Ovary (tissue), 7 donors: ENCODE measurements at regions not wholly inside any gene's neighbourhood (a gene's known extent, or its start where the extent isn't known, plus 50 kb on each side); places are given as distances from the start of the nearest gene placed in this dataset.

Experiments
- DNase-seq, 5 donors: peaks; one replicate each; pipeline ENCODE4 v3.0.0-alpha.2; 2019 to 2020
- H3K27ac ChIP-seq, 2 donors: fragments of 200-600 bp; one replicate each; pipeline versions ENCODE4 v1.5.1 to v1.8.0; 2019 to 2022
- H3K27me3 ChIP-seq: fragments of 200-600 bp; one replicate; pipeline ENCODE4 v1.8.0; 2022
- H3K36me3 ChIP-seq: fragments of 200-600 bp; sonication (generic); one replicate; pipeline ENCODE4 v1.5.1; 2019
- H3K4me1 ChIP-seq: one replicate; pipeline ENCODE4 v1.8.1; 2013; ENCODE audit warnings: mild to moderate bottlenecking, moderate library complexity; ENCODE audit not compliant: insufficient read depth
- H3K4me3 ChIP-seq: fragments of 200-600 bp; sonication (generic); one replicate; pipeline ENCODE4 v1.5.1; 2017
- H3K9me3 ChIP-seq, 2 donors: fragments of 200-600 bp in 1 of 2; sonication (generic) in 1 of 2; one replicate each; pipeline versions ENCODE4 v1.5.1 to v1.8.1; 2013 to 2019; ENCODE audit warnings: mild to moderate bottlenecking in 1 of 2, moderate library complexity in 1 of 2
- CTCF ChIP-seq, 3 donors: fragments of 450-650 bp in 2 of 3; fragments of 200-600 bp in 1 of 3; IDR thresholded peaks; one replicate each; pipeline versions ENCODE4 v1.5.1 to v1.8.0; 2016 to 2022; ENCODE audit warnings: antibody characterized with exemption in 3 of 3, mild to moderate bottlenecking in 1 of 3
- EP300 ChIP-seq: sonication (generic); formaldehyde crosslinking; IDR thresholded peaks from one replicate; pipeline ENCODE4 v1.6.1; 2017; ENCODE audit warnings: antibody characterized with exemption
- POLR2A ChIP-seq: fragments of 450-650 bp; IDR thresholded peaks from one replicate; pipeline ENCODE4 v1.6.1; 2017; ENCODE audit warnings: antibody characterized with exemption, mild to moderate bottlenecking, moderate library complexity
- WGBS, 3 donors: extraction: QIAGEN DNeasy Blood & Tissue Kit in 1 of 3; methylation state at CpG; one replicate each; pipeline versions ENCODE4 v1.1.5 to v1.1.7; 2013 to 2017; 5-methylcytosine and 5-hydroxymethylcytosine counted together
- intact Hi-C, 4 donors: fragments of 100-400 bp; cut with DNase I; formaldehyde crosslinking; loops; one replicate each; pipeline versions ENCODE4 v1.11.0 to v1.15.1; 2022 to 2023
- donor health status: DM: no; HTN: no; CAD: no; lungs with moderate emphysema.
- donor health status: DM: no; HTN: no; CAD: no.
- donor health status: Bipolar disorder and iron deficiency.
- donor health status: DM: no; HTN: no; CAD: no.
- donor health status: DM: yes; HTN: yes; CAD: no.

- Histone ChIP-seq H3K36me3 (no peaks in the 10 kb centered on the region), H3K9me3 (no peaks in the 10 kb centered on the region), H3K27ac (no peak overlapping the region), H3K4me3 (no peak overlapping the region), H3K27me3 (no peaks in the 10 kb centered on the region), H3K4me1 (no peaks in the 10 kb centered on the region)
- WGBS, 3 donors, result 90 to 94% (median 91%) methylated on average over 1 of the region's 1 CpG
- no peak for TF ChIP-seq CTCF (IDR thresholded peaks at IDR 0.05)
- TF ChIP-seq POLR2A, result no peak
- no peak for TF ChIP-seq EP300
- intact Hi-C loops, result no loop called here
- no peak for DNase-seq
These were observed 238.8 kb downstream of the RFC3 start for GRCh38 chr13:34056733-34057258.

GRCh38 chr13:34064456-34065205 lies 246.7 kb downstream of the RFC3 start:
- TF ChIP-seq CTCF (IDR thresholded peaks at IDR 0.05), result no peak
- TF ChIP-seq EP300, result no peak
- no peak for TF ChIP-seq POLR2A
- no peaks in the 10 kb centered on the region for H3K27me3 ChIP-seq
- H3K4me3 ChIP-seq, result no peak overlapping the region
- WGBS, 3 donors, result 80 to 90% (median 85%) methylated on average over 2 of the region's 2 CpGs
- no peak overlapping the region for H3K27ac ChIP-seq
- no peaks in the 10 kb centered on the region for H3K9me3 ChIP-seq
- DNase-seq, result no peak
- H3K36me3 ChIP-seq, result no peaks in the 10 kb centered on the region
- H3K4me1 ChIP-seq, result no peaks in the 10 kb centered on the region
- intact Hi-C loops, result no loop called here

- H3K4me3 ChIP-seq, result no peak overlapping the region
- H3K4me1 ChIP-seq, result no peaks in the 10 kb centered on the region
- WGBS, 3 donors, result 88 to 94% (median 90%) methylated on average over 2 of the region's 2 CpGs
- H3K36me3 ChIP-seq, result no peaks in the 10 kb centered on the region
- intact Hi-C loops, result no loop called here
- no peaks in the 10 kb centered on the region for H3K27me3 ChIP-seq
- no peak for TF ChIP-seq EP300
- TF ChIP-seq POLR2A, result no peak
- TF ChIP-seq CTCF (IDR thresholded peaks at IDR 0.05), result no peak
- no peak for DNase-seq
- no peaks in the 10 kb centered on the region for H3K9me3 ChIP-seq
- H3K27ac ChIP-seq, result no peak overlapping the region
These were observed 248.0 kb downstream of the RFC3 start for GRCh38 chr13:34065928-34066327.

- Histone ChIP-seq H3K27me3 (no peaks in the 10 kb centered on the region), H3K27ac (no peak overlapping the region), H3K36me3 (no peaks in the 10 kb centered on the region), H3K9me3 (no peaks in the 10 kb centered on the region), H3K4me3 (no peak overlapping the region), H3K4me1 (no peaks in the 10 kb centered on the region)
- intact Hi-C loops, result no loop called here
- WGBS, 3 donors, result 94 to 96% (median 95%) methylated on average over 1 of the region's 1 CpG
- TF ChIP-seq POLR2A (no peak), EP300 (no peak), CTCF (IDR thresholded peaks at IDR 0.05) (no peak)
- no peak for DNase-seq
These were observed 248.4 kb downstream of the RFC3 start for GRCh38 chr13:34066344-34066743.
